SK-N-SH treated with all-trans-retinoic acid at 6 μM for 48 hours (cell line): ENCODE measurements at regions not wholly inside any gene's neighbourhood (a gene's known extent, or its start where the extent isn't known, plus 50 kb on each side); places are given as distances from the start of the nearest gene placed in this dataset.

ENCODE experiments used
- ATAC-seq: fragments of 200-7000 bp; cut with Tn5 transposase; 3 replicates; pipeline ENCODE4 v1.9.1; 2020; ENCODE audit warnings: mild to moderate bottlenecking, moderate library complexity
- ARNTL ChIP-seq: fragments of 450-650 bp; formaldehyde crosslinking; IDR thresholded peaks from 2 replicates; pipeline ENCODE4 v1.5.0; 2020; ENCODE audit warnings: low read depth, mild to moderate bottlenecking, moderate library complexity, borderline replicate concordance
- BACH2 ChIP-seq: fragments of 250-450 bp; sonication (Bioruptor Pico); IDR thresholded peaks from 2 replicates; pipeline ENCODE4 v1.9.0; 2021; ENCODE audit warnings: mild to moderate bottlenecking, borderline replicate concordance
- CREB5 ChIP-seq: fragments of 250-450 bp; sonication (Bioruptor Pico); IDR thresholded peaks from 2 replicates; pipeline ENCODE4 v1.5.1; 2020; ENCODE audit warnings: low read depth, mild to moderate bottlenecking, moderate library complexity
- CSDC2 ChIP-seq: fragments of 250-450 bp; sonication (Bioruptor Pico); IDR thresholded peaks from 2 replicates; pipeline ENCODE4 v1.5.0; 2020; ENCODE audit warnings: mild to moderate bottlenecking, moderate library complexity
- CSRNP3 ChIP-seq: fragments of 250-450 bp; sonication (Bioruptor Pico); IDR thresholded peaks from 2 replicates; pipeline ENCODE4 v1.5.1; 2021; ENCODE audit warnings: mild to moderate bottlenecking, moderate library complexity
- ESRRG ChIP-seq: fragments of 250-450 bp; sonication (Bioruptor Pico); IDR thresholded peaks from 2 replicates; pipeline ENCODE4 v1.6.1; 2021; ENCODE audit warnings: mild to moderate bottlenecking
- GLIS3 ChIP-seq: fragments of 250-450 bp; sonication (Bioruptor Pico); IDR thresholded peaks from 2 replicates; pipeline ENCODE4 v1.5.0; 2020; ENCODE audit warnings: mild to moderate bottlenecking, moderate library complexity
- ISL1 ChIP-seq: fragments of 250-450 bp; sonication (Bioruptor Pico); IDR thresholded peaks from 2 replicates; pipeline ENCODE4 v2.1.2; 2022; ENCODE audit warnings: mild to moderate bottlenecking, moderate library complexity
- OSR1 ChIP-seq: fragments of 250-450 bp; sonication (Bioruptor Pico); IDR thresholded peaks from 2 replicates; pipeline ENCODE4 v1.8.0; 2022; ENCODE audit warnings: moderate library complexity, mild to moderate bottlenecking, inconsistent platforms
- PATZ1 ChIP-seq: fragments of 250-450 bp; sonication (Bioruptor Pico); IDR thresholded peaks from 2 replicates; pipeline ENCODE4 v1.8.0; 2020; ENCODE audit warnings: mild to moderate bottlenecking, moderate library complexity, borderline replicate concordance
- POU6F1 ChIP-seq: fragments of 250-450 bp; sonication (Bioruptor Pico); IDR thresholded peaks from 2 replicates; pipeline ENCODE4 v1.8.0; 2021; ENCODE audit warnings: low read depth, mild to moderate bottlenecking, moderate library complexity, borderline replicate concordance
- PPARA ChIP-seq: fragments of 250-450 bp; sonication (Bioruptor Pico); IDR thresholded peaks from 2 replicates; pipeline ENCODE4 v1.5.0; 2020; ENCODE audit warnings: mild to moderate bottlenecking, borderline replicate concordance
- SNAI2 ChIP-seq: fragments of 250-450 bp; sonication (Bioruptor Pico); IDR thresholded peaks from 2 replicates; pipeline ENCODE4 v1.5.0; 2020; ENCODE audit warnings: mild to moderate bottlenecking, moderate library complexity
- TCF4 ChIP-seq: fragments of 250-450 bp; sonication (Bioruptor Pico); IDR thresholded peaks from 2 replicates; pipeline ENCODE4 v1.8.0; 2021; ENCODE audit warnings: mild to moderate bottlenecking, moderate library complexity, borderline replicate concordance
- TOX ChIP-seq: fragments of 250-450 bp; sonication (Bioruptor Pico); IDR thresholded peaks from 2 replicates; pipeline ENCODE4 v1.8.0; 2021; ENCODE audit warnings: mild to moderate bottlenecking, moderate library complexity, borderline replicate concordance
- TSHZ2 ChIP-seq: fragments of 250-450 bp; sonication (Bioruptor Pico); IDR thresholded peaks from 2 replicates; pipeline ENCODE4 v1.5.0; 2020; ENCODE audit warnings: mild to moderate bottlenecking, moderate library complexity
- ZC3H10 ChIP-seq: fragments of 250-450 bp; sonication (Bioruptor Pico); IDR thresholded peaks from 2 replicates; pipeline ENCODE4 v1.5.1; 2021; ENCODE audit warnings: mild to moderate bottlenecking, moderate library complexity
- ZFP3 ChIP-seq: fragments of 250-450 bp; sonication (Bioruptor Pico); IDR thresholded peaks from 2 replicates; pipeline ENCODE4 v1.5.0; 2020; ENCODE audit warnings: mild to moderate bottlenecking, moderate library complexity
- ZNF70 ChIP-seq: fragments of 450-650 bp; formaldehyde crosslinking; IDR thresholded peaks from 2 replicates; pipeline ENCODE4 v1.5.0; 2020; ENCODE audit warnings: mild to moderate bottlenecking, moderate library complexity
- ZNF8 ChIP-seq: fragments of 450-650 bp; formaldehyde crosslinking; IDR thresholded peaks from 2 replicates; pipeline ENCODE4 v1.5.0; 2020; ENCODE audit warnings: mild to moderate bottlenecking, moderate library complexity

GRCh38 chr2:128436479-128437203 is 118.0 kb upstream of the HS6ST1 start:
- TF ChIP-seq ESRRG (no peak), ZNF8 (no peak), CSRNP3 (CRISPR knock-in tag) (no peak), GLIS3 (CRISPR knock-in tag) (no peak), CSDC2 (CRISPR knock-in tag) (no peak), ZNF70 (CRISPR knock-in tag) (no peak), ZFP3 (CRISPR knock-in tag) (no peak), SNAI2 (no peak), PPARA (CRISPR knock-in tag) (no peak), POU6F1 (CRISPR knock-in tag) (no peak), BACH2 (CRISPR knock-in tag) (no peak), ARNTL (CRISPR knock-in tag) (no peak), OSR1 (CRISPR knock-in tag) (no peak)
- ATAC-seq, result no peak

GRCh38 chr2:128437204-128437565 is 118.5 kb upstream of the HS6ST1 start:
- no peak for ATAC-seq
- TF ChIP-seq TOX (no peak), ZNF70 (CRISPR knock-in tag) (no peak), ARNTL (CRISPR knock-in tag) (no peak), ESRRG (no peak)

GRCh38 chr2:128438091-128438490 is 119.4 kb upstream of the HS6ST1 start:
- ATAC-seq, result no peak
- no peak for TF ChIP-seq CSDC2 (CRISPR knock-in tag)
- no peak for TF ChIP-seq ZFP3 (CRISPR knock-in tag)
- no peak for TF ChIP-seq PATZ1 (CRISPR knock-in tag)
- no peak for TF ChIP-seq TCF4
- TF ChIP-seq ZNF70 (CRISPR knock-in tag), result no peak
- TF ChIP-seq ISL1, result no peak
- no peak for TF ChIP-seq TSHZ2 (CRISPR knock-in tag)
- TF ChIP-seq OSR1 (CRISPR knock-in tag), result no peak
- no peak for TF ChIP-seq BACH2 (CRISPR knock-in tag)
- no peak for TF ChIP-seq SNAI2
- no peak for TF ChIP-seq PPARA (CRISPR knock-in tag)
- TF ChIP-seq ZC3H10 (CRISPR knock-in tag), result no peak
- TF ChIP-seq ZNF8, result no peak
- TF ChIP-seq TOX, result no peak

GRCh38 chr2:128438586-128438985 is 119.9 kb upstream of the HS6ST1 start:
- ATAC-seq, result no peak
- TF ChIP-seq PPARA (CRISPR knock-in tag) (no peak), ARNTL (CRISPR knock-in tag) (no peak), ZFP3 (CRISPR knock-in tag) (no peak), TSHZ2 (CRISPR knock-in tag) (no peak), CREB5 (CRISPR knock-in tag) (no peak), ISL1 (no peak), POU6F1 (CRISPR knock-in tag) (no peak), ZNF8 (no peak), ZC3H10 (CRISPR knock-in tag) (no peak), ESRRG (no peak), CSDC2 (CRISPR knock-in tag) (no peak)
